WERI-Rb-1 (cell line): ENCODE measurements at regions not wholly inside any gene's neighbourhood (a gene's known extent, or its start where the extent isn't known, plus 50 kb on each side); places are given as distances from the start of the nearest gene placed in this dataset.

ENCODE experiments used
- DNase-seq: peaks from one replicate; pipeline ENCODE4 v3.0.0-alpha.2; 2020
- H3K27ac ChIP-seq: fragments of 250-450 bp; sonication (Bioruptor Pico); 2 replicates; pipeline ENCODE4 v1.5.1; 2020; ENCODE audit warnings: mild to moderate bottlenecking, moderate library complexity
- H3K27me3 ChIP-seq: fragments of 250-450 bp; sonication (Bioruptor Pico); 2 replicates; pipeline ENCODE4 v1.5.1; 2021; ENCODE audit warnings: mild to moderate bottlenecking, low read depth, moderate library complexity; ENCODE audit not compliant: insufficient read depth, severe bottlenecking
- H3K36me3 ChIP-seq: fragments of 250-450 bp; sonication (Bioruptor Pico); 2 replicates; pipeline ENCODE4 v1.5.1; 2020; ENCODE audit warnings: mild to moderate bottlenecking, moderate library complexity
- H3K4me3 ChIP-seq: 2 replicates; pipeline ENCODE4 v1.5.1; 2011; ENCODE audit warnings: low read depth, mild to moderate bottlenecking, control low read depth, low read length
- H3K9me3 ChIP-seq: fragments of 250-450 bp; sonication (Bioruptor Pico); 2 replicates; pipeline ENCODE4 v1.5.1; 2021; ENCODE audit warnings: mild to moderate bottlenecking, moderate library complexity; ENCODE audit not compliant: severe bottlenecking
- TF ChIP-seq, protein P1 (sequence below): IDR thresholded peaks from 2 replicates; pipeline ENCODE4 v1.5.1; 2011; ENCODE audit warnings: low read depth, mild to moderate bottlenecking, control low read depth, inconsistent platforms, low read length

DNA sequence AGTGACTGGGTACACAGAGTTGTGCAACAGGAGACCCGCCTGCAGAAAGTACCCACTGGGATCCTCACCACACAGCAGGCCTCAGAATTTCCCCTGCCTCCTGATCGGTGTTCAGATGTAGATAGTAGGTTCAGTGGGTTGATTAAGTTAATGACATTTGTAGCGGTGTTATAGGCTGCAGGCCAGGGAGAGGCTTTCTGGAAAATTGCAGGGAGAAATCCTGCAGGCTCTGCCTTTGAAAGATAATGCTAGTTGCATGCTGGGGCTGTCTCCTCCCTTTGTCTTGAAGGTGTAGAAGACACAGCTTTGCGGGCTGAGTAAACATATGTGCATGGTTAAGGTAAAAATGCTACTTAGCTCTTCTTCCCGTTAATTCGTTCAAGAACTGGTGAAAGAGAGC, 406.3 kb upstream of the RBFOX1 start:
- TF ChIP-seq, protein P1, sequence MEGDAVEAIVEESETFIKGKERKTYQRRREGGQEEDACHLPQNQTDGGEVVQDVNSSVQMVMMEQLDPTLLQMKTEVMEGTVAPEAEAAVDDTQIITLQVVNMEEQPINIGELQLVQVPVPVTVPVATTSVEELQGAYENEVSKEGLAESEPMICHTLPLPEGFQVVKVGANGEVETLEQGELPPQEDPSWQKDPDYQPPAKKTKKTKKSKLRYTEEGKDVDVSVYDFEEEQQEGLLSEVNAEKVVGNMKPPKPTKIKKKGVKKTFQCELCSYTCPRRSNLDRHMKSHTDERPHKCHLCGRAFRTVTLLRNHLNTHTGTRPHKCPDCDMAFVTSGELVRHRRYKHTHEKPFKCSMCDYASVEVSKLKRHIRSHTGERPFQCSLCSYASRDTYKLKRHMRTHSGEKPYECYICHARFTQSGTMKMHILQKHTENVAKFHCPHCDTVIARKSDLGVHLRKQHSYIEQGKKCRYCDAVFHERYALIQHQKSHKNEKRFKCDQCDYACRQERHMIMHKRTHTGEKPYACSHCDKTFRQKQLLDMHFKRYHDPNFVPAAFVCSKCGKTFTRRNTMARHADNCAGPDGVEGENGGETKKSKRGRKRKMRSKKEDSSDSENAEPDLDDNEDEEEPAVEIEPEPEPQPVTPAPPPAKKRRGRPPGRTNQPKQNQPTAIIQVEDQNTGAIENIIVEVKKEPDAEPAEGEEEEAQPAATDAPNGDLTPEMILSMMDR = no peak
- H3K27me3 ChIP-seq = no peaks in the 10 kb centered on the region
- H3K4me3 ChIP-seq = no peak overlapping the region
- no peaks in the 10 kb centered on the region for H3K9me3 ChIP-seq
- no peaks in the 10 kb centered on the region for H3K36me3 ChIP-seq
- no peak overlapping the region for H3K27ac ChIP-seq
- DNase-seq = no peak

DNA sequence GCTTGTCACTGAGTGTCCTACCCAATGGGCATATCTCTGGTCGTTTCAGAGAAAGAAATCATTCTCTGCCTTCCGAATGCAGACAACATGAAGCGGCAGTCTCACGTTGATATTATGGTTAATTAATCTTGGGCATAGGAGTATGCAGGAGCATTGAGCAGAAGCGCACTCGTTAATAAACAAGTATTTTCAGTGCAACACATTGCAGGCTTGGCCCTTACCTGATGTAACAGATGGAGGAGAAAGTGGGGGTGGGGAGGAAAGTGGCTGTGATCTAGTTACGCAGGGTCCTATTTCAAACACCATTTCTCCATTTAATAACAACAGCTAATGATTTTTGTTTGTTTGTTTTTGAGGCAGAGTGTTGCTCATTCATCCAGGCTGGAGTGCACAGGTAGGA, 414.0 kb upstream of the RBFOX1 start:
- Histone ChIP-seq H3K36me3 (no peaks in the 10 kb centered on the region), H3K4me3 (no peak overlapping the region), H3K9me3 (no peaks in the 10 kb centered on the region), H3K27me3 (no peaks in the 10 kb centered on the region), H3K27ac (no peak overlapping the region)
- TF ChIP-seq, protein P1 = no peak
- peak; percentile 15 for DNase-seq

DNA sequence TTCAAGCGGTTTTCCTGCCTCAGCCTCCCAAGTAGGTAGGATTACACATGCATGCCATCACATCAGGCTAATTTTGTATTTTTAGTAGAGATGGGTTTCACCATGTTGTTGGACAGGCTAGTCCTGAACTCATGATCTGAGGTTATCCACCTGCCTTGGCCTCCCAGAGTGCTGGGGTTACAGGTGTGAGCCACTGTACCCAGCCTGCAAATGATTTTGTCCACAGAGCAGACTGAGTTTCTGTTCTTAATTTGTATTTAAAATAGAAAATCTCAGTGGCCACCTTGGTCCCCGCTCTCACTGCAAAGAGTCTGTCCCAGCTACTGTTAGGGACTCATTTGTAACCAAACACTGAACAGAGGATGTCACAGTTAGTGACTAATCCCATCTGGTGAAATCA, 415.7 kb upstream of the RBFOX1 start:
- TF ChIP-seq, protein P1 = no peak
- no peaks in the 10 kb centered on the region for H3K27me3 ChIP-seq
- no peaks in the 10 kb centered on the region for H3K36me3 ChIP-seq
- no peak for DNase-seq
- H3K4me3 ChIP-seq = no peak overlapping the region
- H3K9me3 ChIP-seq = no peaks in the 10 kb centered on the region
- H3K27ac ChIP-seq = no peak overlapping the region

DNA sequence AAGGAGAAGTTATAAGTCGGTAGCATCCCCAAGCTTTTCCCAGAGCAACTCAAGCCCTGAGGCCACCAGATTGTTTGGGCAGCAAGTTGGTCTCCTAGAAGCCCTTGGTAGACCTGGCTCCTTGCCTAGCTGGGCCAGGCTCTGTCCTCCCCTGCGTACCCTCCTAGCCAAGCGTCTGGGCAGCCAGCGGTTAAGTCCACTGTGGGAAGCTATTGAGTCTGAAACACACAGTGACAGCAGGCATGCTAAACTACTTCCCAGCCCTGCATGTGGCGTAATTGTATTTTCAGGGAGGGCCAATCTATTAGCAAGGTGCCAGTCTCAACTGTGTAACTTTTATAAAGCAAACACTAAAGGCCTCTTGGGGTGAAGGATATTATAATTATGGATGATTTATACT, 419.1 kb upstream of the RBFOX1 start:
- Histone ChIP-seq H3K36me3 (no peaks in the 10 kb centered on the region), H3K4me3 (no peak overlapping the region), H3K9me3 (no peaks in the 10 kb centered on the region), H3K27ac (no peak overlapping the region), H3K27me3 (no peaks in the 10 kb centered on the region)
- TF ChIP-seq, protein P1 = no peak
- DNase-seq = no peak

DNA sequence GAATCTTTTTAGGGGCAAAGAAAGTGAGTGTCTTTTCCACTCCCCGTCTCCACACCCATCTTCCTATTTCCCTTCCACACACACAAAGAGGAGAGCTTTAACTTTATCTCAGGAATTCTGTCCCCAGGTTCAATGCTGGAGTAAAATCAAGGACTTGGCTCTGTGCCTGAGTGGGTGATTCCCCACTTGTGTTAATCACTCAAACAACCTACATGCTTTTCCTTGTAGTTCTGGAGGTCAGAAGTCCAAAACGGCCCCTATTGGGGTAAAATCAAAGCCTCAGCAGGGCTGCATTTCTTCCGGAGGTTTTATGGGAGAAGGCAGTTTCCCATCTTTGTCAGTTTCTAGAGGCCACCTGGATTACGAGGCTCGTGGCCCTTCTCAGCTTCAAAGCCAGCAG, 422.3 kb upstream of the RBFOX1 start:
- TF ChIP-seq, protein P1 = no peak
- no peak overlapping the region for H3K27ac ChIP-seq

DNA sequence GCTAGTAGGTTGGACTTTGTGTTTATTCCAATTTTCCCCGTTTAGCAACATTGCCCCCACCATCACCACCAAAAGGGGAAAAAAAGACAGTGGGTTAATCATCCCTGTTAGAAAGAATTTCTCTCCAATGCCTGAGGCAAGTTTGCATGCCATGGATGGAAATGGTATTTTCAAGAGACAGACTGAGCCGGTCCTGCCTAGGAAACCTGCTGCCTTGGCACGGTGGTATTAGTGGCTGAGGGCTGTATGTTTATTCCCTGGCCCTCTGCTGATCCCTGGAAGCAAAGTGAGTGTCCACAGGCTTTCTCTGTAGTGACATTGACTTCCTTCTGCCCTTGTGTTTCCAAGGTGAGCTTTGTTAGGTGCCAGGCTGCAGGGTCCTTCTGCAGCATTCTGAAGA, 427.0 kb upstream of the RBFOX1 start:
- Histone ChIP-seq H3K36me3 (no peaks in the 10 kb centered on the region), H3K9me3 (no peaks in the 10 kb centered on the region), H3K27ac (no peak overlapping the region), H3K27me3 (no peaks in the 10 kb centered on the region), H3K4me3 (no peak overlapping the region)
- no peak for DNase-seq
- TF ChIP-seq, protein P1 = no peak

More for the DNA sequence above, 422.3 kb upstream of the RBFOX1 start:
- H3K36me3 ChIP-seq = no peaks in the 10 kb centered on the region
- no peak overlapping the region for H3K4me3 ChIP-seq
- no peak for DNase-seq
- H3K27me3 ChIP-seq = no peaks in the 10 kb centered on the region
- H3K9me3 ChIP-seq = no peaks in the 10 kb centered on the region
